GM12873 (cell line): ENCODE measurements at regions not wholly inside any gene's neighbourhood (a gene's known extent, or its start where the extent isn't known, plus 50 kb on each side); places are given as distances from the start of the nearest gene placed in this dataset.

Experiments
- TF ChIP-seq, protein P1 (sequence below): IDR thresholded peaks from 2 replicates; pipeline ENCODE4 v1.5.1; 2012; ENCODE audit warnings: low read depth, mild to moderate bottlenecking, moderate library complexity, low read length, control low read depth; ENCODE audit not compliant: insufficient read depth; ENCODE audit errors: missing control alignments

DNA sequence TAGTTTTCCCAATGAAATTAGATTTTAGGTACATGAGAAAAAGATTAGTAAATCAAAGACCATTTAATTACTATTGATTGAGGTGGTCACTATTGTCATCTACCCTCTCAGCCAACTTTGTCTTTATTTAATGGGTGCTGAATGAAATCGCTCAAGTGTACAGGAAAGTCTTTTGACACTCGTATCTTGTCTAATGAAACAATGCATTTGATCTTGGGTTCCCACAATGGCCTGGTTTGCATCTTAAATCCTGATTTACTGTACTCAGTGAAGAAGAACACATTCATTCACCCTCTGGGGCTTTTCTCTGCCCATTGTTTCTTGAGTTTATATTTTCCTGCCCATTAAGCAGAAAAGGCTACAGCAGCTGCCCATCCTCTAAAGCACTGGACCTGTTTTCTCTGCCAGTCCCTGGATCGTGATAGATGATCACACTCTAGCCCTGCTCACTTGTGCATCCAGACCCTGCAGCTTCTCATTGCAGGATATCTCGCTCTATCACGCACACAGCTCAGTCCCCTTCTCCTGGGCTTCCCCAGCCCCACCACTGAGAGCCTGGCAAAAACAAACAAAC is 1369.3 kb downstream of the AACS start:
- TF ChIP-seq, protein P1, sequence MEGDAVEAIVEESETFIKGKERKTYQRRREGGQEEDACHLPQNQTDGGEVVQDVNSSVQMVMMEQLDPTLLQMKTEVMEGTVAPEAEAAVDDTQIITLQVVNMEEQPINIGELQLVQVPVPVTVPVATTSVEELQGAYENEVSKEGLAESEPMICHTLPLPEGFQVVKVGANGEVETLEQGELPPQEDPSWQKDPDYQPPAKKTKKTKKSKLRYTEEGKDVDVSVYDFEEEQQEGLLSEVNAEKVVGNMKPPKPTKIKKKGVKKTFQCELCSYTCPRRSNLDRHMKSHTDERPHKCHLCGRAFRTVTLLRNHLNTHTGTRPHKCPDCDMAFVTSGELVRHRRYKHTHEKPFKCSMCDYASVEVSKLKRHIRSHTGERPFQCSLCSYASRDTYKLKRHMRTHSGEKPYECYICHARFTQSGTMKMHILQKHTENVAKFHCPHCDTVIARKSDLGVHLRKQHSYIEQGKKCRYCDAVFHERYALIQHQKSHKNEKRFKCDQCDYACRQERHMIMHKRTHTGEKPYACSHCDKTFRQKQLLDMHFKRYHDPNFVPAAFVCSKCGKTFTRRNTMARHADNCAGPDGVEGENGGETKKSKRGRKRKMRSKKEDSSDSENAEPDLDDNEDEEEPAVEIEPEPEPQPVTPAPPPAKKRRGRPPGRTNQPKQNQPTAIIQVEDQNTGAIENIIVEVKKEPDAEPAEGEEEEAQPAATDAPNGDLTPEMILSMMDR = no peak

DNA sequence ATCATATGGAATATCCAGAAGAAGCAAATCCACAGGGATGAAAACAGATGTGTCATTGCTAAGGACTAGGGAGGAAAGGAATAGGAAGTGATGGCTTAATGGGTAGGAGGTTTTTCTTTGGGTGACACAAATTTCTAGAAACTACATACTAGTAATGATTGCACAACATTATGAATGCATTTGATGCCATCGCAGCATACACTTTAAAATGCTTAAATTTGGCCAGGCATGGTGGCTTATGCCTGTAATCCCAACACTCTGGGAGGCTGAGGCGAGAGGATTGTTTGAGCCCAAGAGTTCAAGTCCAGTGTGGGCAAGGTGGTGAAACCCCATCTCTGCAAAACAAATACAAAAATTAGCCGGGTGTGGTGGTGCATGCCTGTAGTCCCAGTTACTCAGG is 1370.8 kb downstream of the AACS start:
- TF ChIP-seq, protein P1 = no peak

DNA sequence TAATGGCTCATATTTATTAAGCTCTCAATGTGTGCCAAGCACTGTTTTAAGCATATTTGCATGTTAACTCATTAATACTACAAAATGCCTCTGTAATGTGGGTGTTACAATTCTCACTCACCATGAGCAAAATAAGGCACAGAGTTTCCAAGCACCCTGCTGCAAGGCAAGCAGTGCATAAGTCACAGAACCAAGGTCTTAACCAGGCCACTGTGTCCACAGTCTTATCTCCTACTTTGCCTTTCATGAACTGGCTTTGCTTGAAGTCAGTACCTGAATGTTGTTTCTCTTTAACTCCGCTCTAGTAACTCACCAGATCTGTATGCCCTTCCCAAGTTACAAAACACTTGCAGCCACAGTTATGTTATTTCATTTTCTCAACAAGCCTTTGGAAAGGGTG is 1372.7 kb downstream of the AACS start:
- TF ChIP-seq, protein P1 = no peak

DNA sequence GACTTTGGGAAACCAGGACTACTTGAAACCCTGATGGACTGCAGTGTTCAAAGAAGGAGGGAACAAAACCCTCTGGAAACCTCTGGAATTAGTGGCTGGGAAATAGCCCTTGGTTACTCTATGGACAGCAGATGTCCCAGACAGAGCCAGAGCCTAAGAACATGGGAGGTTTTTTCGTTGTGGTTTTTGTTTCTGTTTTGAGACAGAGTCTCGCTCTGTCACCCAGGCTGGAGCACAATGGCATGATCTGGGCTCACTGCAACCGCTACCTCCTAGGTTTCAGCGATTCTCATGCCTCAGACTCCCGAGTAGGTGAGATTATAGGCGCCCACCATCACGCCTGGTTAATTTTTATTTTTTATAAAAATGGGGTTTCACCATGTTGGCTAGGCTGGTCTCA is 1378.7 kb downstream of the AACS start:
- TF ChIP-seq, protein P1 = no peak

DNA sequence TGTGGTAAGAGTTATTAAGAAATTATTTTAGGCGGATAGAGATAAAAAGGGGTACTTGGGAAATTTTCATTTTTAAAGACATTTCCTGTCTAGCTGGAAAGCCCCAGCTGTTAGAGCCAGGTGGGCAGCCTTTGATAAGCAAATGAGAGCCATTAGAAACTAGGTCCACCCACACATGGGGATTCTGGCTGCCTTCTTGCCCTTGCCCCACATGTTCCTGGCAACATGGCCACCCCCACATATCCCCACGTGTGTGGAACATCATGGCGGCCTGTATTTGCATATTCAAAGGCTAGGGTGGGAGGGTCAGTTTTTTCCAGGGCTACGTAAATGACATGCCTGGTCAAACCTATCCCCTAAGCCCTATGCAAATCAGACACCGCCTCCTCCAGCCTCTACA is 1382.1 kb downstream of the AACS start:
- TF ChIP-seq, protein P1 = no peak

DNA sequence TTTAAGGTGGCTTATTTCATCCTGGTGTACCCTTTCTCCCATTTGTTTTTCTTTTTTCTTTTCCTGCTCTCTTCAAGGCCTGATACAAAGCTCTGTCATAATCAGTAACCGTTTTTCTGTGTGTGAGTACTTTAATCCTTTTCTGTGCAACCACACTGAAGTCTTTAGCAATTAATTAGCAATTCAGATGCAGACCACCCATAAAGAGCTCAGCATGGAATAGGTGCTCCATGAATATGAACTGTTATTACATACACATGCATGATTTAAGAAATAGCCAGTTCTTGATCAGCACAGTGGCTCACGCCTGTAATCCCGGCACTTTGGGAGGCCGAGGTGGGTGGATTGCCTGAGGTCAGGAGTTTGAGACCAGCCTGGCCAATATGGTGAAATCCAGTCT is 1386.6 kb downstream of the AACS start:
- TF ChIP-seq, protein P1 = no peak

DNA sequence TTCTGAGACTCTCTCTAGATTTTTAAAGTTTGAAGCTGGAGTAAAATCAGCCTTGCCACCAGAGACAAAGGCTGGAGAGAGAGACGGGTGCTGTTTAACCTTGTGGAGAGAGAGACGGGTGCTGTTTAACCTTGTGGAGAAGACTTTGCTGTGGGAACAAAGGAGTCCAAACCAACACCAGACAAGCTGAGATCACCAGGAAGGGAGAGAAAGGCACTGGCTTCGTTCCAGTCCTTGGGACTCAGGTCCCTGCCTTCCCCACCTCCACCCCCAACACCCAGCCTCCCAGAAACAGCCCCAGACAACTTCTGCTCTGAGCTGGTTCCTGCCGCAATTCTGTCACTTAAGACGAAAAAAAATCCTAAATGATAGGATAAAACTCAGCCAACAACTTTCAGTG is 1389.3 kb downstream of the AACS start:
- TF ChIP-seq, protein P1 = no peak
